Lower leg skin (tissue), 4 donors: ENCODE measurements at regions not wholly inside any gene's neighbourhood (a gene's known extent, or its start where the extent isn't known, plus 50 kb on each side); places are given as distances from the start of the nearest gene placed in this dataset.

Experiments used
- DNase-seq, 2 donors: peaks; one replicate each; pipeline ENCODE4 v3.0.0-alpha.2; 2019; ENCODE audit warnings: low spot score in 2 of 2
- H3K4me3 ChIP-seq: fragments of 200-600 bp; sonication (generic); 2 replicates; pipeline ENCODE4 v1.5.1; 2017; ENCODE audit warnings: mild to moderate bottlenecking, low read depth; ENCODE audit not compliant: poor library complexity, severe bottlenecking
- POLR2A ChIP-seq, 2 donors: fragments of 450-650 bp; IDR thresholded peaks; one replicate each; pipeline ENCODE4 v1.6.1; 2016 to 2017; ENCODE audit warnings: antibody characterized with exemption in 2 of 2, mild to moderate bottlenecking in 1 of 2, moderate library complexity in 1 of 2
- WGBS, 2 donors: methylation state at CpG; one replicate each; pipeline ENCODE4 v1.1.5; 2018; 5-methylcytosine and 5-hydroxymethylcytosine counted together
- intact Hi-C: fragments of 100-400 bp; cut with DNase I; formaldehyde crosslinking; loops from one replicate; pipeline ENCODE4 v1.15.0; 2023; ENCODE audit warnings: low total_unique reads
- TF ChIP-seq, protein P1 (sequence below), 3 donors: fragments of 450-650 bp; IDR thresholded peaks; one replicate each; pipeline ENCODE4 v1.5.1; 2016; ENCODE audit warnings: antibody characterized with exemption in 3 of 3, mild to moderate bottlenecking in 3 of 3, moderate library complexity in 2 of 3

DNA sequence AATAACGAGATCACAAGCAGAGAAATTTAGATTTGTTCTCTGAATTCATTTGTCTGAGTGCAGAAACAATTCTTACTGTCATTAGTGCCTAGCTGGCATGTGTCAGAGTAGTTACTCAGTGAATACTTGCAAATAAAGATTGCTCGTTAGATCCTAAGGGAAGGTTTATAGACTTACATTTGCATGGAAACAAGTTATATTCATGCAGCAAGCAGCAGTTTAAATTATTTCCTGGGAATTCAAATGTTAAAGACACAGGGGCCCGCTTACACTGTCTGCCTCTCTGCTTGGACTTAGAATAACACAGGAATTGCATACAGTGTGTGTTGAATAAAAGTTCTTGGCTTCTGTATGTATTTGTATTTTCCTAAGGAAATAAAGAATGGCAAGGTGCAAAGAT is 680.6 kb upstream of the NECTIN3 start:
- WGBS, 2 donors: 52 to 62% methylated on average over 3 of the region's 3 CpGs
- DNase-seq: no peak
- no peak for TF ChIP-seq POLR2A (IDR thresholded peaks at IDR 0.05)
- TF ChIP-seq, protein P1, sequence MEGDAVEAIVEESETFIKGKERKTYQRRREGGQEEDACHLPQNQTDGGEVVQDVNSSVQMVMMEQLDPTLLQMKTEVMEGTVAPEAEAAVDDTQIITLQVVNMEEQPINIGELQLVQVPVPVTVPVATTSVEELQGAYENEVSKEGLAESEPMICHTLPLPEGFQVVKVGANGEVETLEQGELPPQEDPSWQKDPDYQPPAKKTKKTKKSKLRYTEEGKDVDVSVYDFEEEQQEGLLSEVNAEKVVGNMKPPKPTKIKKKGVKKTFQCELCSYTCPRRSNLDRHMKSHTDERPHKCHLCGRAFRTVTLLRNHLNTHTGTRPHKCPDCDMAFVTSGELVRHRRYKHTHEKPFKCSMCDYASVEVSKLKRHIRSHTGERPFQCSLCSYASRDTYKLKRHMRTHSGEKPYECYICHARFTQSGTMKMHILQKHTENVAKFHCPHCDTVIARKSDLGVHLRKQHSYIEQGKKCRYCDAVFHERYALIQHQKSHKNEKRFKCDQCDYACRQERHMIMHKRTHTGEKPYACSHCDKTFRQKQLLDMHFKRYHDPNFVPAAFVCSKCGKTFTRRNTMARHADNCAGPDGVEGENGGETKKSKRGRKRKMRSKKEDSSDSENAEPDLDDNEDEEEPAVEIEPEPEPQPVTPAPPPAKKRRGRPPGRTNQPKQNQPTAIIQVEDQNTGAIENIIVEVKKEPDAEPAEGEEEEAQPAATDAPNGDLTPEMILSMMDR (IDR thresholded peaks at IDR 0.05): no peak
- intact Hi-C loops: no loop called here
- no peak overlapping the region for H3K4me3 ChIP-seq

DNA sequence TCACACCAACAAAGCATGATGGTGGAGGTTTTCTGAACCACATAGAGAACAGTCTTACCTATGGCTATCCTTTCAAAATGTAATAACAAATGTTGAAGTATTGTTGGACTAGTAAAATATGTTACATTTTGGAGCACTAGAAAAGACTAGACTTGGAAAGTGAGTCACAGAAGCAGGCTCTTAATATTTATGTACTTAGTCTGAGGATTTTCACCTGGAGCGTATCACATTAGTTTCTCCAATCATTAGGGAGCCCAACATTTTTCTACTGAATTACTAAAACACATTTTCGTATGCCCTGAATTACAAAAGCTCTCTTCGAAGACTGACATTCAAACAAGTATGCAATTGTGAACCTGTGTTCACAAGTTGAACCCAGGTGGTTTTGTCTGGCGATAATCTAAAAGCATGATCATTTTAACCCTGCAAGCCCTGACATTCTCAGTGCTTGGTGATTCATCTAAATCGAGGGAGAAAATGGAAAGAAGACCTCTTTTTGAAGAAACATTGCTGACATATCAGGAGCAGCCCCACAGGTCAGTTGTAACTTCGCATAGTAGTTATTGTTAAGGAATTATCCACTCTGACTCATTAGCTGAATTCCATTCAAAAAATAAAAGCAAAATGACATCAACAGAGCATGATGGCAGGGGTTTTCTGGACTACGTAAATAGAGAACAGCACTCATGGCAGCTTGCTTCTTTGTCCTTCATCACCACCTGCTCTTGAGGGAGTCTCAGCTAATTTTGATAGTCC is 679.8 kb upstream of the NECTIN3 start:
- 71 to 73% methylated on average over 7 of the region's 7 CpGs for WGBS, 2 donors
- H3K4me3 ChIP-seq: no peak overlapping the region
- no peak for DNase-seq
- intact Hi-C loops: no loop called here
- no peak for TF ChIP-seq POLR2A (IDR thresholded peaks at IDR 0.05)
- TF ChIP-seq, protein P1 (IDR thresholded peaks at IDR 0.05): no peak

DNA sequence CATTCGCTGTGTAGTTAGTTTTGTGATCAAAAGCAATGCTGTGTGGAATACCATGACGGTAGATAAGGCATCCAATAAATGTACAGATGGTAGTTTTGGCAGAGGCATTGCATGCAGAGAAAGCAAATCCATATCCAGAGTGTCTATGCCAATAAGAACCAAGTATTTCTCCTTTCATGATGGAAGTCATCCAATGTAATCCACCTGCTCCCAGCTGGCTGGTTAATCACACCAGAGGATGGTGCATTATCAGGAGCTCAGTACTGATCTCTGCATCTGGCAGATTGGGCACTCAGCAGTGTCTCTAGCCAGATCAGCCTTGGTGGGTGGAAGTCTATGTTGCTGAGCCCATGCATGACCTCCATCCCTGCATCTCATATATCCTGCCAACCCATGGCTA is 677.7 kb upstream of the NECTIN3 start:
- WGBS, 2 donors: 41 to 61% methylated on average over 2 of the region's 2 CpGs
- TF ChIP-seq, protein P1 (IDR thresholded peaks at IDR 0.05): no peak
- no peak for TF ChIP-seq POLR2A (IDR thresholded peaks at IDR 0.05)
- DNase-seq: no peak
- intact Hi-C loops: no loop called here
- H3K4me3 ChIP-seq: no peak overlapping the region

DNA sequence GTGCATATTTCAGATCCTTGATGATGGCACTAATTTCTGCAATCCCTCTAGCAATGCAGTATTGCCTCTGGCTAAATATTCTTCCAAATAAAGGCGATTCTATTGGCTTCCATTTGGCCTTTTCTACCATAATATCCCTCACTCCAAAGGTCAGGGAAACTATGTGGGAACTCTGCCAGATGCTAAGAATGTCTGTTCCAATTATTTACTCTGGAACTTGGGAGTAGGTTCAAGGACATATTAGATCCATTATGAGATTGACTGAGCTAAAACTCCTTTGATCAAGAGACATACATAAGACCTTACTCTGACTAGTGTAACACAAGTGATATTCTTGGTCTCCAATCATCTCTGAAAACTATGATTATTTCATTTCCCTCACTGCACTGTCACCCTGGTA is 674.5 kb upstream of the NECTIN3 start:
- intact Hi-C loops: no loop called here
- no peak for DNase-seq
- 54 to 58% methylated on average over 1 of the region's 1 CpG for WGBS, 2 donors
- TF ChIP-seq, protein P1 (IDR thresholded peaks at IDR 0.05): no peak
- no peak for TF ChIP-seq POLR2A (IDR thresholded peaks at IDR 0.05)
- no peak overlapping the region for H3K4me3 ChIP-seq

DNA sequence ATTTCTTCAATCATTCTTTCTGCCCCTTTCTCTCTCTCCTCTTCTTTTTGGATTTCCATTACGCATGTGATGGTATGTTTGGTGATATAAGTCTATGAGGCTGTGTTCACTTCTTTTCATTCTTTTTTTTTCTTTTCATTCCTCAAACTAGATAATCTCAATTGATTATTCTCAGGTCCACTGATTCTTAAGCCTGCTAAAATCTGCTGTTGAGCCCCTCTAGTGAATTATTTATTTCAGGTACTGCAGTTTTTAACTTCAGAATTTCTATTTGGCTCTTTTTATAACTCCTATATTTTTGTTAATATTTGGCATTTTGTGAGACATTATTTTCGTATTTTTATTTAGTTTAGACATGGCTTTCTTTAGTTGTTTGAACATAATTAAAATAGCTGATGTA is 671.3 kb upstream of the NECTIN3 start:
- TF ChIP-seq, protein P1 (IDR thresholded peaks at IDR 0.05): no peak
- no peak for TF ChIP-seq POLR2A (IDR thresholded peaks at IDR 0.05)
- intact Hi-C loops: no loop called here
- WGBS, 2 donors: 74 to 79% methylated on average over 2 of the region's 2 CpGs
- DNase-seq: no peak
- no peak overlapping the region for H3K4me3 ChIP-seq
